NCI-H748 (cell line): ENCODE measurements at regions not wholly inside any gene's neighbourhood (a gene's known extent, or its start where the extent isn't known, plus 50 kb on each side); places are given as distances from the start of the nearest gene placed in this dataset.

Experiments
- DNase-seq: peaks from one replicate; lab custom pipeline; 2025; ENCODE audit not compliant: unreplicated experiment; lab: John Stamatoyannopoulos, UW

DNA sequence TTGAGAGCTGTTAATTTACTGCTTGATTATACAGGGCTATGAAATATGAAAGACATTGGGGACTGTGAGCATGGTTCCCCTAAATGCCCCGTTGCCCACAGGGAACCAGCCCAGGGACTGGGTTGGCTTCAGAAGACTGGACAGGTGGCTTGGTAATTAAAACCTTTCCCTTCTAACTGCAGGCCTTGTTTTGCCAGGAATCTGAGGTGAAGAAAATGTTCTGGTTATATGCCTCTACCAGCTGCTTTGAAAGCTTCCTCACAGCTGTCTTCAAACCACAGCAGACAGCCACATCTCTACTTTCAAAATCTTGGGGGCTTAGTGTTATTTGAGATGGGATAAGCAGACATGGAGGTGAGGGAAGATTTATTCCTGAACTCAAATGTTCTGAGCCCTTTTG lies 153.3 kb upstream of the SPRY4 start:
- DNase-seq = no peak

DNA sequence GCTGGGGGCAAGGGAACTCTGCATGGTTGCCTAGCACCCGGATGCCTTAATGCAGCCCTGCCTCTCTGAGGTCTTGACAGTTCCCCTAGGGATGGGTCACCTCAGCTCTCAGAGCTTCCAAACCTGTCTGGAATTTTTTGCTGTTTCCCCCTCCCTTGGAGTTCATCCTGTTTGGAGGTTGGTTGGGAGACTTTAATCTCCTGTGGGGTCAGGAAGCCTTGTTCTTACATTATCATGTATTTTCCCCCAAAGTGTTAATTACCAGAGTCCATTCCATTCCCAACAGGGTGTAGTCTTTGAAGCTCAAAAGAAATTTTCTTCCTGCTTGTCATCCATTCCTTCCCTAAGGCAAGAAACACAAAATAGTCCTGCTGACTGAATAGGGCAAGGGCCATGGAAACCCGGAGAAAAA lies 150.3 kb upstream of the SPRY4 start:
- DNase-seq = no peak

DNA sequence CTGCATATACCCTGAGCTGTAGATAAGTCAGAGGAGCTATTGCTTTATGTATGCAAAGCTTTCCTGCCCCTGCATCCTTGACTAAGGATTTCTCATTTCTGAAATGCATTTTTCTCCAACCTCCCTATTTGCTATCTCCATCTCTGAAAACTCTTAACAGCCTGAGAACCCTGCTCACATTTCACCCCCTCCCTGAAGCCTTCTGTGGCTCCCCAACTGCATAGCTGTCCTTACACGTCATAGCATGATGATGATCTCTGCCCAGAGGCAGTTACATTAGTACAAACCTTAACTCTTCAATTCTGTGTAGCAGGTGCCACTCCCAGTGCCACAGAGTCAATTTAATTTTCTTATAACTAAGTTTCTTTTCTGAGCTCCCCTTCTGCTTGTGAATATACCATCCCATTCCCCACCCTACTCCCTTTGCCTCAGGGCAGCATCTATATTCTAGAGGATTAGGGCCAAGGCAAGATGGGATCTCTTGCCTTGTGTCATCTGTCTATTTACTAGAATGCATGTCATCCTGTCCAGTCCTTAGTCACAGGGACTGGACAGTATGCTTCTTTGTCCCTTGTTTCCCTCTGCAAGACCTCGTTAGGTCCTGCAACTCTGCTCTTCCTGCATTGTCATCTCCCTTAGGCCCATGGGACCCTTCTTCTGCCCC lies 149.7 kb upstream of the SPRY4 start:
- no peak for DNase-seq

DNA sequence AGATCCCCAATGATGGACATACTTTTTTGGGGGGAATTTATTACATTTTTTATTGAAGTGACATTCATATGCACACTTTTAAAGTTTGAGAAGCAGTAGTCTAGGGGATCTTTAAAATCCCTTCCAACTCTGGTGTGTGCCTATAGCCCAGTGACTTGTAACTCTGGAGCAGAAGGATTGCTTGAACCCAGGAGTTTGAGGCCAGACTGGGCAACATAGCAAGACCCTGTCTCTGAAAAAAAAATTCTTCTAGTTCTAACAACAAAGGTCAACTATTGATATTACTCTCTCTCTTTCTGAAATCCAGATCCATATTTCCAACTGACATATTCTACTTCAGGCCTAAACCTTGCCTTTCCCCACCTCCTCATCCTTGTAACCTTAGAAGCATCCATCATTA lies 148.2 kb upstream of the SPRY4 start:
- DNase-seq = no peak

DNA sequence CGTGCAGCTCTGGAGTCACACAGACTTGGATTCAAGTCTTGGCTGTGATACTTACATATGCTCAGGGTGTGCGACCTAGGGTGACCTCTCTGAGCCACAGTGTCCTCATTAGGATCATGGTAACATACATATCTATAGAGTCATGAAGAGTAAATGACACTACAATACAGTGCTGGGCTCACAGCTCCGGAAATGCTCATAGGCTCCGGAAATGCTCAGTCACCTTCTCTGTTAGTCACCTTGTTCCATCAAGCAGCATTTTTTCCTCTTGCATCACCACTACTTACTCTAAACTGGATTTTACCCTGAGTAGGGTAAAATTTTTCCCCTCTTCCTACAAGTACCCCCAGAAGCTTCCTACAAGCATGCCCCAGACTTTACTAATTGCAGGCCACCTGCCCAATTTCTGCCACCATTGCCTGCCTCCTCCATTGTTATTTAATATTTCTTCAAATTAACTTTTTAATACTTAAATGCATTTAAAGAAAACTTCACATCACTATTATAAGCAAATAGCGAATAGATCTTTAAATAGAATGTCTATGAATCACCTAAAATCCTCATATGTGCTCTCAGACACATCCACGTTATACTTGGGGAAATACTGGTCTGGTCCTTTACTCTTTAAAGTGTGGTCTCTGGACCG lies 147.6 kb upstream of the SPRY4 start:
- DNase-seq = no peak

DNA sequence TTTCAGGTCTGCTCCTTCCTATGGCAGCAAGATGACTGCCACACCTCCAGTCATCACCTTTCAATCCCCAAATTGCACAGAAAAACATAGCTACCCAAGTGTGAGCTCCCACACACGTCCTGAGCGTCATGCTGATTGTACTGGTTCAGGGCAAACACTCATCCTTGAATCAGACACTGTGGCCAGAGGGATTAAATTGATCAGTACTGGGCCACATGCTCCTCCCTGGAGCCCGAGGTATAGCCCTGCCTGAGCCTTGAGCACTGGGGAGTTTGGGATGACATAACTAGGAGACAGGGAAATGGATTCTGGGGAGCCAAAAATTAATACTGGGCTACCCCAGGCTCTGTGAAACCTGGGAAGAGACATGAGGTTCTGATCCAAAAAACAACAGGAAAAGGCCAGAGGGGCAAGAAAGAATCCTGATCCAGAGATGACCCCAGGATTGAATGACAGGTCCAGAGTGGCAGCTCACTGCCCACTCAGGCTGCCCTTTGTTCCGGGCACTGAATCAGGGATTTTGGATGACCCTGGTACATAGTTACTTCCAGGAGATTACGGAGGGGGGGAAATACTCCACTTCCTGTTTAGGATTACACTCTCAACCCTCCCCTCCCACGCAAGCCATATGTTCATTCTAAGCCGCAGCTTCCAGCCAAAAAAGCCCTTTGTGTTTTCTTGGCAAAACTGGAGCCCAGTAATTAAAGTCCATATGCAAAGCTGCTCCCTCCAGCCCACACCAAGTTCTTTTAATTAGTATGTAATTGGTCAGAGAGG lies 141.6 kb upstream of the SPRY4 start:
- no peak for DNase-seq

DNA sequence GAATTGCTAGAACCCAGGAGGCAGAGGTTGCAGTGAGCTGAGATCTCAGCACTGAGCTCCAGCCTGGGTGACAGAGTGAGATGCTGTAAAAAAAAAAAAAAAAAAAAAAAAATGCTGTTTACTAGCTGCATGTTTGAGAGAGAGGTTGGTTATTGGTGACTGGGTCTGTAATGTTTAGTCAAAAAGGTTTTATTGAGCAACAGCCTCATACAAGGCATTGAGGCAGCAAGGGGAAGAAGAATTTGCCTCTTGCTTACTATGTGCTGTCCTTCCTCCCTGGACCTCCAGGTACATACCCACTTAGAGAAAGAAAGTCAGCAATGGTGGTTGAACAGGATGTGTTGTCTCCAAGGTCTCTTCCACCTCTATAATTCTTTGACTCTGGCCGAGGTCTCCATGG lies 140.7 kb upstream of the SPRY4 start:
- no peak for DNase-seq

DNA sequence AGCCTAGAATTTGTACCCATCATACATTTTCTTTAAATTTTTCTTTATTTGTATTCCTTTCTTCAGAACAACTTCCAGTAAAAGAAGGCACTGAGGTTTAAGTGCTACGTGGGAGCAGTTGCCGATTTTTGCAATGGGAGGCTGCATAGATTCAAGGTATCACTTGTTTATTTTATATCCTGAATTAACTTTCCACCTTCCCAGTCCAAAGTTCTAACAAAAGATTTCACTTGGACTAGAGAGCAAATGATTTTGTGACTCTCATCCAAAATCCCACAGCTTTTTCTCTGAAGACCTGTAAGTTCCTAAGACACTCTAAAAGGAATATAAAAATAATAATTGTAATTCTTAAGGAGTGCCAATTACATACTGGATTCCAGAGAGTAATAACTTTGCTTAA lies 139.1 kb upstream of the SPRY4 start:
- DNase-seq = no peak

DNA sequence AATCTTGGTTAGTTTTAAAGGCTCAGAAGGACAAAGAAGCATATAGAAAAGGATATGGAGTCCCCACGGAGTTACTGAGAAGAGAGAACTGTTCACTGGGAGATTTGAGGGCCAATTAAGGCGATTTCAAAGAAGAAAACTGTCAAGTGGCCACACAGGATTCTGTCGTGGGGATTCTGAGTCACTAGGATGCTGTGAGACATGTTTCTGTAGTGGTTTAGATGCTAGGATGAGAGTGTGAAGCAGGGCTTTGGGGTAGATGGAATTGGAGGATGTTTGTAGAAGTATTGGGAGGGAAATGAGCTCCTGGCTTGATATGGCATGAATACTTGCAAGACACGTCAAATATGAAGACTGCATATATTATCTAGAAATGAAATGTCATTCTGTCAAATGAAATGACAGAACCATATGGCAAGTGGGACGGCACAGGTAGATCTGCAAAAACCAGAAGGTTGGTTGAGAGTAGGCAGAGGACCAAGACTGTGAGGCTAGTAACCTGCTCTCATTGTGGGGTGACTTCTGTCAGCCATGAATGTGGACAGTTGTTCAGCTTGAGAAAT lies 136.3 kb upstream of the SPRY4 start:
- no peak for DNase-seq

DNA sequence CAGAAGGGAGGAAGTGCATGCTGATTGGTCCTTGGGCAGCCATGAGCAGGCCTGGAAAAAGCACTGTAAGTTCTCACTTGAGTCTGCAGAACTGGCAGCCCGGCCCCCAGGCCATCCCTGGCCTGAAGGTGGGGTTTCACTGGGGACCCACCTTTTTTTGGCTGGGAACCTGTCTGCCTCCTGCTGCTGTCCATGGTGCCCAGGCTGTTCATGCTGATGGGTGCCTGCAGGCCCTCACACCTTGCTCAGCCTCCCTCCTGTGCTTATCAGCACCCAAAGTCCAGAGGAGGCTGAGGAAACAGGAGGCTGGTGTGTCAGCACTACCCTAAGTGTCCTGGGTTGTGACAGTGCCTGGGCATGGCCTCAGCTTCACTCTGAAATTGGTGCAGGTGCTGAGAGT lies 134.4 kb upstream of the SPRY4 start:
- no peak for DNase-seq

DNA sequence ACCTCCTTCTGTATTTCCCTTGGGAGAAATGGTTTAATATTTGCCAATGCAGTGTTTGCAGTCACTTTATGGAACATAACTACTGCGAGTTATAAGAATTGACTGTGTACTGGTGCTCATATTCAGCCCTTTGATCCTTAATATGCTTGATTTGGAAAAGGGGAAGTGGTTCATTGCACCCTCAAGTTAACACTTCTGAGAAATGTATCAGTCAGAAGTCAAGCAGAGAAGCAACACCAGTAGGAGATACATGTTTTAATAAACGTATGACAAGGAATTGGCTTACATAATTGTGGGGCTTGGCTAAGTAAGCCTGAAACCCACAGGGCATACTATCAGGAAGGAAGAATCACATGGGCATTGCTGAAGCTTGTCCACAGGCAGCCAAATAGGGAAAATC lies 131.0 kb upstream of the SPRY4 start:
- DNase-seq = no peak

DNA sequence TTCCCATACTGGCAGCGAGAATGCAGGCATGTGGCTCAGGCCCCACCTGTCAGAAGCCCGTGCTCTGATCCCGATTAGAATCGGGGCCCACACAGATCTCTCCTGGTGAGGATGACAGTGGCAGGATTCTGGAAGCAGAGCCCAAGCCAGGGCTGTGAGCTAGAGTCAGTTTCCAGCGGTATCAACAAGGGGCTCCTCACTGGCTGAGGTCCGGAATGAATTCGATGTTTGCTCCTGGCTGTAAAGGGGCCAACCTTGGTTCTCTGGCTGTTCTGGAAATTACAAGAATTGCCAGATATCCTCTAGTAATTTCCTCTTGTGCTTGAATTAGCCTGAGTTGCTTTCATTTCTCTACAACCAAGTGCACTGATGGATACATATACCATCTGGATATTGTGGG lies 129.1 kb upstream of the SPRY4 start:
- no peak for DNase-seq

DNA sequence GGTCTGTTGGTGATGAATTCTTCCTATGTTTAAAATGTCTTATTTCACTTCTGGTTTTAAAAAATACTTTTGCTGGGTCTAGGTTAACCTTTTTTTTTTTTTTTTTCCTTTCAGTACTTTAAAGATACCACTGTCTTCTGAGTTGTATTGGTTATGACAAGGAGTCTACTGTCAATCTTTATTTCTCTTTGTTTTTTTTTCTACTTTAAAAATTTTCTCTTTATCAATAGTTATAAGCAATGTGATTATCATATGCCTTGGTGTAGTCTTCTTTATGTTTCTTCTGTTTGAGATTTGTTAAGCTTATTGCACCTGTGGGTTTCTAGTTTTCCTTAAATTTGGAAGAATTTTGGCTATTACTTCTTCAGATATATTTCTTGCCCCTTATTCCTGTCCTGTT lies 125.6 kb upstream of the SPRY4 start:
- DNase-seq = no peak

DNA sequence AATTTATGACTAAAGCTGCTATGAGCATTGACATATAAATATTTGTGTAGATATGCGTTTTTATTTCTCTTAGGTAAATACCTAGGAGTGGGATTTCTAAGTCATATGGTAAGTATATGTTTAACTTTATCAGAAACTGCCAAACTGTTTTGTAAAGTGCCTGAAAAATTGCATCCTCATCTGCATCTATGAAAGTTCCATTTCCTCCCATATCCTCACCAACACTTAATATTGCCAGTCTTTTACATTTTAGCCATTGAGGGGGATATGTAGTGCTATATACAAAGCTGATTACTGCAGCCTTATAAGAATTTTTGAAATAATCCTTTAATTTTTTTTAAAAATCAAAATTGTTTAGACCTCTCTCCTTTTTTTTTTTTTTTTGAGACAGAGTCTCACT lies 123.1 kb upstream of the SPRY4 start:
- DNase-seq = no peak

DNA sequence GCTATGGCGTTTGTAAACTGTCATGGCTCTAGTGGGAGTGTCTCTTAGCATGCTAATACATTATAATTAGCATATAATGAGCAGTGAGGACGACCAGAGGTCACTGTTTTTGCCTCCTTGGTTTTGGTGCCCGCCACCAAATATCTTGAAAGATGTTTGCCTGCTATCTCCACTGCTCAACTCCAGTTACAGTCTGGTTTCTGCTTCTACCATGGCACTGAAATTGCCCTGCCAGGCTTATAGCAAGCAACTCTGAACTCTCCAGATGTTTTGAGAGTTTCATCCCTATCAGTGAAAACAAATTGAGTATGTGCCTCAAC lies 122.1 kb upstream of the SPRY4 start:
- no peak for DNase-seq

DNA sequence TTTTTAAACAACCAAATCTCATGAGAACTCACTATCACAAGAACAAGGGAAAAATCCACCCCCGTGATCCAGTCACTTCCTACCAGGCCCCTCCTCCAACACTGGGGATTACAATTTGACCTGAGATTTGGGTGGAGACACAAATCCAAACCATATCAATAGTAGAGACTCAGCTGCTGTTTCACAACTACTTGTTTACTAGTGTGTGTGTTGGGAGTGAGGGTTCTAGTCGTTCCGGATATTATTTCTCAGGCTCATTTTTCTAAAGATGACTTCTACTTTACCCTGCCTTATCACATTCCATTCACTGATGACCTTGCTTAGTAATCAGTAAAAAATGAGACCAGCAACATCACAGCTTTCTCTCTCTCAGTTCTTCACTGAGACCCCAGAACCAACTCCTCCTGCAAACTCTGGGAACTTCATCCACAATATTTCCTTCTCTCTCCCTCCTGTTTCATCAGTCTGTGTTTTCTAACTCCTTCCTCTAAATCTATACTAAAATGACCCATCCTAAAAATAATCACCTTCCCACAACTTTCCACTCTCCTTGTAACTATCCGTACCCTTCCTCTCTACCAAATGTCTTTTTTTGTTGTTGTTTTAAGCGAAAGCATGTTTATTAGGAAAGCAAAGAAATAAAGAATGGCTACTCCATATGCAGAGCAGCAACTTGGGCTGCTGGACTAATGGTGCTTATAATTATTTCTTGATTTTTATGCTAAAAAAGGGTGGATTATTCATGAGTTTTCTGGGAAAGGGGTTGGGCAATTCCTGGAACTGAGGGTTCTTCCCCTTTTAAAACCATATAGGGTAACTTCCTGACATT lies 121.5 kb upstream of the SPRY4 start:
- no peak for DNase-seq

DNA sequence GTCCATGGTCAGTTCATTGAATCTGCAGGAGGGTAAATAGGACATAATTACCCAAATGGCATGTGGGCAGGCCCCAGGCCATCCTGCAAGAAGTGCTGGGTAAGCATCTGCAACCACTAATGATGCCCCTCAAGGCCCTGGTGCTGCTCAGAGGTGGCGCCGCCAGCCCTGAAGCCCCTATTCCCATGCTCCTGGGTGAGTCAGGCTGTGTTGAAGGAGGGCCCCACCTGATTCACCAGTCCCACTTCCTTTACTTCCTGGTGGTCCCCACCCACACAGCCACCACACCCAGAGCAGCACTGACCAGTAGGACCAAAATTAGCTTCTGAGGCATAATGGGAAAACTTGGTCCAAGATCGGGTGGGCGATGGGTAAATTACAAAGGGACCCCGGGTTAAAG lies 120.4 kb upstream of the SPRY4 start:
- no peak for DNase-seq

DNA sequence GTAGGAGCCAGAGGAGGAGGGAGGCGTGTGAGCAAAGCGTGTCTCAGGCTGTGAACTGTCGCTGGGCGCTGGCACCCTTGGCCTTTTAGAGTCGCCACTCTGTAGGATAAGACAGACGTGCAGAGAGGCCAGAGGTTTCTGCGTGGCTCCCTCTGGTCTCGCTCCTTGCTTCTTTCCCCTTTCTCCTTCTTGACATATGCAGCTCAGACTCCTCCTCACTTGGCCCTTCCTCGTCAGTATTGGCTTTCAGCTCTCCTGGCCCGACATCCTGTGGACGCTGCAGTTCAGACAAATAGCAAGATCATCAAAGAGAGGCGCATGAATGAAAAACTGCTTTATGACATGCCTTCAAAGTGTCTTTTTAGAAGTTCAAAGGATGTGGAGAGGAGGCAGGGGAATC lies 116.8 kb upstream of the SPRY4 start:
- DNase-seq = no peak

DNA sequence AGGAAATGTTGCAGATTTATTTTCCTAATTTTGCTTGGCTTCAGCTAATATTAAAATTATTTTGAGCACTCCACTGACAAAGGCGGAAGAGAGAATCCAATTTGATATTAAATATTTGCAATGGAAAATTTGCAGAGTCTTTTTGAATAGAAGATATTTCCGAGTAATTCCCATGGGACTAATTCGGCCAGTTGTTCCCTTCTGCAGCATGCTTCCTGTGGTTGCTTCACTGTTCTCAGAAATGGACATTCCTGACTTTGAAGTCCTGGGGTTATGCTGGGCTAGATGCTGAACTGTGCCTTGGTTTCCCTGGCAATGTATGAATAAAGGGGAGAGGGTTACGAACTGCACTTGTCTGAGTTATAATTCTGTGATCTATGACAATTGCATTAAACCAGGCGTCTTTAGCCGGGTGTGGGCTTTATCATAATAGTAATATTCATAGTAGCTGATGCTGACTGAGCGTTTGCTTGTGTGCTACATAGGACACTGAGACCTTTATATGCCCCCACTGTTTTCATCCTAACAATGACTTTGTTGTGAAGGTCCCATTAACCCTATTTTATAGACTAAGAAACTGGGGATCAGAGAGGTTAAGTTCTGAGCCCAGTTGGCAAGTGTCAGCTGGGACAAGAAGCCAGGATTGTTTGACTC lies 114.5 kb upstream of the SPRY4 start:
- DNase-seq = no peak

DNA sequence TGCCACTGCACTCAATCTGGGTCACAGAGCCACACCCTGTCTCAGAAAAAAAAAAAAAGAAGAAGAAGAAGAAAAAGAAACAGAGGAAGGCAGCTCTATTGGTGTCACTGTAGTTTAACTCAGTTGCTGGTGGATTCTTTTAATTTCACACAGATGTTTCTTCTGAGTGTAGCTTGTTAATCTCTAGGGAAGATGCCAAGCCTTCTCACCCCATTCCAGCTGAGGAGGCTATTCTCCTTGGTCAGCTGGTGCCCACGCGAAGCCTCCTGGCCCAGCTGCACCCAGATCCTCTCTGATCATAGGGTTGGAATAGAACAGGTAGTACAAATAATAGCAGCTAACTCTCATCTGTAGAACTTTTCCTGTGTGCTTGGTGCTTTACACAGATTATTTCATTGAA lies 113.8 kb upstream of the SPRY4 start:
- no peak for DNase-seq

DNA sequence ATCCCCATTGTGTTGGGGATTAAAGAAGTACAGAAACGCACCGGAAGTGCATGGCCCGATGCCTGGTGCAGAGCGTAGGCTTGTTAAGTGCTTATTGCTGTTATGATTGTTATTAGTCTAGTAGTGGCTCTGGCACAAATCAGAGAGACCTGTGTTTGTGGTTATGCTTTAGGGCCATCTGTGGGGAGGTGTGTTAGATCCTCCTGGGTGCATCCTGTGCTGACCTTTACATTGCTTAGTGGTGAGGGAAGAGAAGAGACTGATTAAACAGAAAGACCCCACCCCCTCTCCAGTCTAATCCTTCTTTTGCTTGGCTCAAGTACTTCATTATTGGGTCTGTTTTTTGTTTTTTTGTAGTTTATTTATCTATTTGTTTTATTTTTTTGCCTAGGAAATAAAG lies 112.7 kb upstream of the SPRY4 start:
- no peak for DNase-seq
